ENCODE measurements at regions not wholly inside any gene's neighbourhood (a gene's known extent, or its start where the extent isn't known, plus 50 kb on each side); places are given as distances from the start of the nearest gene placed in this dataset.

DNA sequence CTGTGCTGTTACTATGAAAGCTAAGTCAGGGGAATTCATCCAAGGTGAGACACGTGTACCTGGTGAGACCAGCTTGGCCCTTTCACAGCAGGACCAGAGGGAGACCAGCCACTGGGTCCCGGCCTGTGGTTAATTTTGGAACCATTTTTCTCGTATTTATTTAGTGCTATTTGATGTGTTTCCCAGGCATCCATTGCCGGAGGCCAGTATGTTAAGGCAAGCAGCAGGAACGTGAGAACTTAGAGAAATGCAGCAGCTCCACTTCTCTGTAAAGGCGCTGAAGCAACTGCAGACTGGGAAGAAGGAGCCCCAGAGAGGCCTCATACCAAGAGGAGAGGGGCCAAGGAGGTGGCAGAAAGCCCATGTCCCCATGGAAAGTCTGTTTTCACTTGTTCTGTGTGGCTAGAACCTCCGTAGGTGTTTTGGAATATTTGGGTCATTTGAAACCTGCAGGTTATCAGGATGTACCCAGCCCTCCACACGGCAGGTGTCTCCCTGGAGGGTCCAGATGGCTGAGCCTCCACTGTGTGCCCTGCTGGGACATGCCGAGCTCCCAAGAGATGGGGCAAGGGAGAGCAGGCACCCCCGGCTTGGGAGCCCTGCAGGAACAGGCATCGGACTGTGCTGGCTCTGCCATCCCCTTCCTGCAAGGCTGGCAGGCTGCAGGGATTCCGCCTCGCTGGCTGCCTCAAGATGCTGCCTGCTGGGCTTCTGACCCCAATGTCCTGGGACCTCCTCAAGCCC lies 256.0 kb upstream of the RAB6C start:
- TF ChIP-seq, protein P1, sequence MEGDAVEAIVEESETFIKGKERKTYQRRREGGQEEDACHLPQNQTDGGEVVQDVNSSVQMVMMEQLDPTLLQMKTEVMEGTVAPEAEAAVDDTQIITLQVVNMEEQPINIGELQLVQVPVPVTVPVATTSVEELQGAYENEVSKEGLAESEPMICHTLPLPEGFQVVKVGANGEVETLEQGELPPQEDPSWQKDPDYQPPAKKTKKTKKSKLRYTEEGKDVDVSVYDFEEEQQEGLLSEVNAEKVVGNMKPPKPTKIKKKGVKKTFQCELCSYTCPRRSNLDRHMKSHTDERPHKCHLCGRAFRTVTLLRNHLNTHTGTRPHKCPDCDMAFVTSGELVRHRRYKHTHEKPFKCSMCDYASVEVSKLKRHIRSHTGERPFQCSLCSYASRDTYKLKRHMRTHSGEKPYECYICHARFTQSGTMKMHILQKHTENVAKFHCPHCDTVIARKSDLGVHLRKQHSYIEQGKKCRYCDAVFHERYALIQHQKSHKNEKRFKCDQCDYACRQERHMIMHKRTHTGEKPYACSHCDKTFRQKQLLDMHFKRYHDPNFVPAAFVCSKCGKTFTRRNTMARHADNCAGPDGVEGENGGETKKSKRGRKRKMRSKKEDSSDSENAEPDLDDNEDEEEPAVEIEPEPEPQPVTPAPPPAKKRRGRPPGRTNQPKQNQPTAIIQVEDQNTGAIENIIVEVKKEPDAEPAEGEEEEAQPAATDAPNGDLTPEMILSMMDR (IDR thresholded peaks at IDR 0.05): no peak
- H3K4me1 Mint-ChIP-seq (ENCODE audit: low read depth): no peaks in the 10 kb centered on the region

DNA sequence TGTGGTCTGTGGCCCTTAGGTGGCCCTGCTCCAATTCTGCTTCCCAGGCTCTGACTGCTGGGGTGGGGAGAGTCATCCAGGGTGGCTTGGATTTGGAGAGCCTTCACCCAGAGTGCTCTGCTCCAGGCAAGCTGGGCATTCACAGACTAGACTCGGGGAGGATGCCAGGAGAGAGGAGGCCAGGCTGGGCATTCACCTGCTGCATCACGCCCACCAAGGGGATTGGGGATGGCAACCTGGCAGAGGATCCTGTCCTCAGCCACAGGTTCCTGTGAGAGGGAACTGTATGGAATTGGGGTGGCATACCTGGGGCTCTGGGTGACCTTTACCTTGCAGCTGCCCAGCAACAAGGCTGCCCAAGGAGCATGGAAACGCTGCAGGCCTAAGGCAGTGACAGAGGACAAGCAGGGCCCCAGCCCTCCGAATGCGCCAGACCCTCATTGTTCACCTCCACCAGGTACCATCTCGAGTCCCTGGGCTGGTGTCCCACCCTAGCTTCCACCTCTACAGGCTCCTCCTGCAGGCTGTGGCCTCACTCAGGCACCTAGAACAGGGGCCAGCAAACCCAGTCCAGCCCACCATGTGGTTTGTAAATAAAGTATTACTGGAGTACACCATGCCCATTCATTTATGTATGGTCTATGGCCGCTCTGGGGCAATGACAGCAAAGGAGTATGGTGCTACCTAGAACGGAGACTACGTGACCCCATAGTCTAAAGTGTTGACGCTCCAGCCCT lies 255.3 kb upstream of the RAB6C start:
- H3K27me3 ChIP-seq (ENCODE audit: control insufficient read depth in 1 of 2, insufficient read depth in 2 of 2, low read length in 2 of 2): no peaks in the 10 kb centered on the region
- H3K27ac Mint-ChIP-seq: no peak overlapping the region
- no peak for DNase-seq
- intact Hi-C loops (cut with DNase I, micrococcal nuclease): no loop called here
- H3K4me3 ChIP-seq (ENCODE audit: low read length): no peak overlapping the region
- TF ChIP-seq, protein P1 (IDR thresholded peaks at IDR 0.05): no peak
- H3K4me1 ChIP-seq (ENCODE audit: insufficient read depth, low read length): no peaks in the 10 kb centered on the region
- H3K4me3 Mint-ChIP-seq: no peak overlapping the region
- no peaks in the 10 kb centered on the region for H3K36me3 ChIP-seq (ENCODE audit: insufficient read depth, low read length)
- H3K9me3 Mint-ChIP-seq: no peaks in the 10 kb centered on the region
- H3K4me1 Mint-ChIP-seq (ENCODE audit: low read depth): no peaks in the 10 kb centered on the region
- ChIA-PET POLR2A (no interaction called here), CTCF (no interaction called here)
- no peak for ATAC-seq (ENCODE audit: poor library complexity)
- peaks cover 0 to 4% of the 10 kb centered on the region in 2 experiments for H3K9me3 ChIP-seq (ENCODE audit: control insufficient read depth in 1 of 2, insufficient read depth in 1 of 2, low read length in 2 of 2)
- H3K36me3 Mint-ChIP-seq (ENCODE audit: low read depth): no peaks in the 10 kb centered on the region
- H3K27me3 Mint-ChIP-seq: peaks cover 5% of the 10 kb centered on the region
- H3K27ac ChIP-seq (ENCODE audit: low read depth in 1 of 2, low read length in 2 of 2): no peak overlapping the region

More for the DNA sequence above, 256.0 kb upstream of the RAB6C start:
- Mint-ChIP-seq H3K27me3 (peaks cover 5% of the 10 kb centered on the region), H3K27ac (no peak overlapping the region), H3K9me3 (no peaks in the 10 kb centered on the region), H3K4me3 (no peak overlapping the region), H3K36me3 (ENCODE audit: low read depth) (no peaks in the 10 kb centered on the region)
- ATAC-seq (ENCODE audit: poor library complexity): no peak
- ChIA-PET CTCF (no interaction called here), POLR2A (no interaction called here)
- DNase-seq: no peak
- no peaks in the 10 kb centered on the region for H3K27me3 ChIP-seq (ENCODE audit: control insufficient read depth in 1 of 2, insufficient read depth in 2 of 2, low read length in 2 of 2)
- peaks cover 0 to 4% of the 10 kb centered on the region in 2 experiments for H3K9me3 ChIP-seq (ENCODE audit: control insufficient read depth in 1 of 2, insufficient read depth in 1 of 2, low read length in 2 of 2)
- H3K36me3 ChIP-seq (ENCODE audit: insufficient read depth, low read length): no peaks in the 10 kb centered on the region
- H3K4me3 ChIP-seq (ENCODE audit: low read length): no peak overlapping the region
- intact Hi-C loops (cut with DNase I, micrococcal nuclease): no loop called here
- no peaks in the 10 kb centered on the region for H3K4me1 ChIP-seq (ENCODE audit: insufficient read depth, low read length)
- H3K27ac ChIP-seq (ENCODE audit: low read depth in 1 of 2, low read length in 2 of 2): no peak overlapping the region

DNA sequence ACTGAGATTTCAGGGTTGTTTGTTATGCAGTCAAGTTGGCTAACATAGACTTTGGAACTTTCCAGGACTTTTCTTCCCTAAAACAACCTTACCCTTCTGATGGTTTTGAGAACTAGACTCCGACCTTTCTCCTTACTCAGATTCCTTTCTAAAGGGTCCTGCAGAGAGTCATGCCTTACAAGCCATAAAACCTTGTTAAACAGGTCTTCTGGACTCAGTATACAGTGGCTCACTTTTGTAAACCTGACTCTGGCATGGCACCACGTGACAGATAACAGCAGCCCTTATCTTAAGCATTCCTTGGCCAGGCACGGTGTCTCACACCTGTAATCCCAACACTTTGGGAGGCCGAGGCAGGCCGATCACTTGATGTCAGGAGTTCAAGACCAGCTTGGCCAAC lies 253.2 kb upstream of the RAB6C start:
- Mint-ChIP-seq H3K9me3 (no peaks in the 10 kb centered on the region), H3K27ac (no peak overlapping the region), H3K27me3 (no peaks in the 10 kb centered on the region), H3K4me3 (no peak overlapping the region), H3K4me1 (ENCODE audit: low read depth) (no peaks in the 10 kb centered on the region), H3K36me3 (ENCODE audit: low read depth) (no peaks in the 10 kb centered on the region)
- Histone ChIP-seq H3K4me1 (ENCODE audit: insufficient read depth, low read length) (no peaks in the 10 kb centered on the region), H3K27me3 (ENCODE audit: control insufficient read depth in 1 of 2, insufficient read depth in 2 of 2, low read length in 2 of 2) (no peaks in the 10 kb centered on the region), H3K27ac (ENCODE audit: low read depth in 1 of 2, low read length in 2 of 2) (no peak overlapping the region), H3K4me3 (ENCODE audit: low read length) (no peak overlapping the region), H3K36me3 (ENCODE audit: insufficient read depth, low read length) (no peaks in the 10 kb centered on the region), H3K9me3 (ENCODE audit: control insufficient read depth in 1 of 2, insufficient read depth in 1 of 2, low read length in 2 of 2) (peaks cover 0 to 4% of the 10 kb centered on the region in 2 experiments)
- intact Hi-C loops (cut with DNase I, micrococcal nuclease): no loop called here
- POLR2A ChIA-PET: no interaction called here
- DNase-seq: no peak
- CTCF ChIA-PET: no interaction called here
- TF ChIP-seq, protein P1 (IDR thresholded peaks at IDR 0.05): no peak
- no peak for ATAC-seq (ENCODE audit: poor library complexity)

All from CD4-positive, alpha-beta T cell (primary cell).